NCI-H446 treated with DMSO at 0.1 percent for 48 hours (cell line): ENCODE measurements at regions not wholly inside any gene's neighbourhood (a gene's known extent, or its start where the extent isn't known, plus 50 kb on each side); places are given as distances from the start of the nearest gene placed in this dataset.

ENCODE experiments used
- DNase-seq: peaks from one replicate; lab custom pipeline; 2025; lab: John Stamatoyannopoulos, UW

GRCh38 chr3:83092521-83093221 lies 1331.2 kb upstream of the GBE1 start:
- DNase-seq: no peak

- DNase-seq: no peak
Observed at GRCh38 chr3:83076041-83076440, 1314.6 kb upstream of the GBE1 start.

- no peak for DNase-seq
Observed at GRCh38 chr3:83074485-83074884, 1313.0 kb upstream of the GBE1 start.

GRCh38 chr3:83065851-83066460 lies 1304.5 kb upstream of the GBE1 start:
- DNase-seq: no peak

GRCh38 chr3:83063446-83063845 lies 1302.0 kb upstream of the GBE1 start:
- no peak for DNase-seq

GRCh38 chr3:83048556-83048955 lies 1287.1 kb upstream of the GBE1 start:
- no peak for DNase-seq

- DNase-seq: no peak
Observed at GRCh38 chr3:83039422-83039821, 1278.0 kb upstream of the GBE1 start.

- no peak for DNase-seq
Observed at GRCh38 chr3:83035704-83036010, 1274.2 kb upstream of the GBE1 start.

- no peak for DNase-seq
Observed at GRCh38 chr3:83034806-83035703, 1273.6 kb upstream of the GBE1 start.

GRCh38 chr3:83033133-83033532 lies 1271.7 kb upstream of the GBE1 start:
- DNase-seq: peak; percentile 17

- no peak for DNase-seq
Observed at GRCh38 chr3:83023086-83023485, 1261.6 kb upstream of the GBE1 start.

- no peak for DNase-seq
Observed at GRCh38 chr3:83011481-83011880, 1250.0 kb upstream of the GBE1 start.

- DNase-seq: no peak
Observed at GRCh38 chr3:83003917-83004316, 1242.5 kb upstream of the GBE1 start.

- no peak for DNase-seq
Observed at GRCh38 chr3:83002869-83003445, 1241.5 kb upstream of the GBE1 start.

- no peak for DNase-seq
Observed at GRCh38 chr3:82999777-83000176, 1238.3 kb upstream of the GBE1 start.

- DNase-seq: no peak
Observed at GRCh38 chr3:82978368-82978767, 1216.9 kb upstream of the GBE1 start.

GRCh38 chr3:82977871-82978270 lies 1216.4 kb upstream of the GBE1 start:
- no peak for DNase-seq

- peak; percentile 70 for DNase-seq
Observed at GRCh38 chr3:82973791-82974190, 1212.3 kb upstream of the GBE1 start.

- no peak for DNase-seq
Observed at GRCh38 chr3:82960379-82960778, 1198.9 kb upstream of the GBE1 start.

GRCh38 chr3:82957696-82958095 lies 1196.3 kb upstream of the GBE1 start:
- DNase-seq: peak; percentile 5

GRCh38 chr3:82957079-82957478 lies 1195.6 kb upstream of the GBE1 start:
- DNase-seq: no peak

GRCh38 chr3:82954486-82954885 lies 1193.0 kb upstream of the GBE1 start:
- no peak for DNase-seq

- no peak for DNase-seq
Observed at GRCh38 chr3:82942041-82942440, 1180.6 kb upstream of the GBE1 start.
